ENCODE measurements at regions not wholly inside any gene's neighbourhood (a gene's known extent, or its start where the extent isn't known, plus 50 kb on each side); places are given as distances from the start of the nearest gene placed in this dataset.

- no peak for TF ChIP-seq CTCF (conservative IDR thresholded peaks at IDR 0.05; ENCODE audit: control insufficient read depth, insufficient read depth, low read depth, low read length)
- H3K4me3 ChIP-seq (ENCODE audit: control insufficient read depth, low read depth, low read length) = no peak overlapping the region
- DNase-seq (ENCODE audit: low read depth) = no peak
Measured at GRCh38 chrX:118197730-118198129, 81.1 kb upstream of the KLHL13 start.

GRCh38 chrX:118198577-118198976, 82.0 kb upstream of the KLHL13 start:
- no peak for DNase-seq (ENCODE audit: low read depth)
- no peak overlapping the region for H3K4me3 ChIP-seq (ENCODE audit: control insufficient read depth, low read depth, low read length)
- no peak for TF ChIP-seq CTCF (conservative IDR thresholded peaks at IDR 0.05; ENCODE audit: control insufficient read depth, insufficient read depth, low read depth, low read length)

- DNase-seq (ENCODE audit: low read depth) = no peak
- TF ChIP-seq CTCF (conservative IDR thresholded peaks at IDR 0.05; ENCODE audit: control insufficient read depth, insufficient read depth, low read depth, low read length) = no peak
- no peak overlapping the region for H3K4me3 ChIP-seq (ENCODE audit: control insufficient read depth, low read depth, low read length)
Measured at GRCh38 chrX:118199997-118200396, 83.4 kb upstream of the KLHL13 start.

GRCh38 chrX:118205421-118206395, 89.1 kb upstream of the KLHL13 start:
- no peak overlapping the region for H3K4me3 ChIP-seq (ENCODE audit: control insufficient read depth, low read depth, low read length)
- no peak for DNase-seq (ENCODE audit: low read depth)
- TF ChIP-seq CTCF (conservative IDR thresholded peaks at IDR 0.05; ENCODE audit: control insufficient read depth, insufficient read depth, low read depth, low read length) = no peak

- DNase-seq (ENCODE audit: low read depth) = no peak
- no peak for TF ChIP-seq CTCF (conservative IDR thresholded peaks at IDR 0.05; ENCODE audit: control insufficient read depth, insufficient read depth, low read depth, low read length)
- no peak overlapping the region for H3K4me3 ChIP-seq (ENCODE audit: control insufficient read depth, low read depth, low read length)
Measured at GRCh38 chrX:118207831-118208453, 91.3 kb upstream of the KLHL13 start.

GRCh38 chrX:118208481-118208880, 91.9 kb upstream of the KLHL13 start:
- no peak for DNase-seq (ENCODE audit: low read depth)
- no peak overlapping the region for H3K4me3 ChIP-seq (ENCODE audit: control insufficient read depth, low read depth, low read length)
- TF ChIP-seq CTCF (conservative IDR thresholded peaks at IDR 0.05; ENCODE audit: control insufficient read depth, insufficient read depth, low read depth, low read length) = no peak
